Mesodermal cell (in vitro differentiated cells): ENCODE measurements at regions not wholly inside any gene's neighbourhood (a gene's known extent, or its start where the extent isn't known, plus 50 kb on each side); places are given as distances from the start of the nearest gene placed in this dataset.

Source experiments
- H3K27ac ChIP-seq: 2 replicates; pipeline ENCODE4 v1.7.0; 2013; ENCODE audit warnings: mild to moderate bottlenecking, low read depth, low read length, moderate library complexity; ENCODE audit not compliant: severe bottlenecking
- H3K36me3 ChIP-seq: 2 replicates; pipeline ENCODE4 v1.7.1; 2013; ENCODE audit warnings: mild to moderate bottlenecking, low read length, moderate library complexity; ENCODE audit not compliant: control insufficient read depth, insufficient read depth
- H3K4me1 ChIP-seq: one replicate; pipeline ENCODE4 v1.7.1; 2013; ENCODE audit warnings: mild to moderate bottlenecking, low read length; ENCODE audit not compliant: insufficient read depth, control insufficient read depth, poor library complexity, severe bottlenecking
- H3K4me3 ChIP-seq: 2 replicates; pipeline ENCODE4 v1.7.0; 2013; ENCODE audit warnings: low read length, control low read depth, mild to moderate bottlenecking; ENCODE audit not compliant: insufficient read depth, poor library complexity, severe bottlenecking; ENCODE audit errors: extremely low read depth
- H3K9me3 ChIP-seq: 2 replicates; pipeline ENCODE4 v1.7.1; 2013; ENCODE audit warnings: mild to moderate bottlenecking, low read length, moderate library complexity; ENCODE audit not compliant: control insufficient read depth
- WGBS, 2 experiments: methylation state at CpG; one replicate each; pipeline ENCODE4 v1.1.5; 2013; ENCODE audit warnings: missing lambda C conversion rate in 2 of 2; ENCODE audit not compliant: insufficient coverage in 2 of 2; 5-methylcytosine and 5-hydroxymethylcytosine counted together

DNA sequence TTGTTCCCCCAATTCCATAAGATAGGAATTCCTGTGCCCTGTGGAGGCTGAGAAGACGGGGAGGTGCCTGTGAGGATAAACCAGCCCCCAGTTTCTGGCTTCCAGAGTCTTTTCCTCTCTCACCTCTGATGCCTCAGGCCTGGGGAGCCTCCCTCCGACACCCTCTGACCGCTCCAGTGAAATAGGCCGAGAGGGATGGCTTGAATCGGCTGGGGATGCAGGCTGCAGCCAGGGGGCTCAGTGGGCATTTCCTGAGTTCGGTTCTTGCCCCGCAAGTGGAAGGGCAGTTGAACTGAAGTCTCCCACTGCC, 339.4 kb downstream of the SEC14L1 start:
- Histone ChIP-seq H3K4me3 (no peak overlapping the region), H3K36me3 (peaks cover 55% of the 10 kb centered on the region), H3K27ac (peak overlapping the region; percentile 77), H3K9me3 (no peaks in the 10 kb centered on the region), H3K4me1 (peaks cover 60% of the 10 kb centered on the region)
- 57 to 62% methylated on average over 6 to 7 of the region's 7 CpGs for WGBS, 2 experiments

DNA sequence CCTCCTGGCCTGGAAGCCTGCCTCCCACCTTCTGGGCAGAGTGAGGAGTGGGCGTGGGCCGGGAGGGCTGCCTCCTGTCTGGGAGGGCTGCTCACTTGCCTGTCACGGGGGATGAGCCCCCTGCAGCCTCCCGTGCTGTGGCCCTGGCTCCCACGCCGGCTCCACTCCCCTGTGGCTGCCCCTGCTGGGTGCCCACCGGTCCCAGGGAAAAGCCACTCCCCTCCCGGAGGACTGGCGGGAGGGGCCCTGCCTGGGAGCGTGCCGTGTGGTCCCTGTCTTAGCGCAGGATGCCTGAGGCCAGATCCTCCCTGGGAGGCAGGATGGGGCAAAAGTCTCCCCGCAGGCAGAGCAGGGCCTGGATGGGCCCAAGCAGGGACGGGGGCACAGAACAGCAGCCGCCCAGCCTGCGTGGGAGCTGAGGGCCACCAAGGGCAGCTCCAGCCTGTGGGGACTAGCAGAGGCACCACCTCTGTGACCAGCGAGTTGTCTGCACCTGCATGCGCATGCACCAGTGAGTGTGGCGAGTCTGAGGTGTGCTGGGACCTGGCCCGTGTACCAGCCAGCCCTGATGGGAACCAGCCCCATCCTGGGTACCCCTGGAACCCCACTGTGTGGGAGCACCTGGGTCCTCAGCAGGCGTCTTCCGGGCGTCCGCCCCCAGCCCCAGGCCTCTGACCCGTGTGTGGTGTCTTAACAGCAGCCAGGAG, 339.9 kb downstream of the SEC14L1 start:
- Histone ChIP-seq H3K27ac (peak overlapping the region; percentile 77), H3K9me3 (no peaks in the 10 kb centered on the region), H3K4me3 (no peak overlapping the region), H3K4me1 (peaks cover 56% of the 10 kb centered on the region), H3K36me3 (peaks cover 60% of the 10 kb centered on the region)
- 72 to 78% methylated on average over 20 to 23 of the region's 25 CpGs for WGBS, 2 experiments

DNA sequence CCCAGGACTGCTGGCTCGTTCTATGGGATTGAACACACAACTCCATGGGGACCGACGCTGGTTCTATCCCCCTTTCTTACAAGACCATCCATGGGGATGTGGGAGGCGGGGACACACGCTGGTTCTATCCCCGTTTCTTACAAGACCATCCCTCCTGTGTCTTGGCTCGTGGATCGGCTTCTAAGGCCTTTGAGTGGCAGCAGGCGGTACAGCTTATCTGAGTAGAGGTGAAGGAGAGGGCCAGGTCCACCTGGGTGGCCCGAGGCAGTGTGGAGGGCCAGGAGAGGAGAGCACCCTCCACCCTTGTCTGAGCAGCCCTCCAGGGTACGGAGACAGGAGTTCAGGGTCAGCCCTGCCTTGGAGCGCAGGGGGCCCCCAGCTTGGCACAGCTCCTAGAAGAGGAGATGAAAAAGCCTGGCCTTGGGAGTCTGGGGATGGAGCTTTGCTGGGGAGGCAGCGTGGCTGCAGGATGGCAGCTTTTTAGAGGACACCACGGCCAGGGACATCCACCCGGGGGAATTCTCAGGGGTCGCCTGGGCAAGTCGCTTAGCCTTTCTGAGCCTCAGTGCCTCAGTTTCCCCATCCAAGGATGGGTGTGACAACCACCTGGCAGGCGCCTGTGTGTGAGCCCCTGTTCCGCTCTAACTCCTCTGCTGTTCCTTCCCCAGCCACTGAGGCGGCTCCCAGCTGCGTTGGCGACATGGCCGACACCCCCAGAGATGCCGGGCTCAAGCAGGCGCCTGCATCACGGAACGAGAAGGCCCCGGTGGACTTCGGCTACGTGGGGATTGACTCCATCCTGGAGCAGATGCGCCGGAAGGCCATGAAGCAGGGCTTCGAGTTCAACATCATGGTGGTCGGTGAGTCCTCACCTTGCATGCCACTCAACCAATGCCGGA, 341.0 kb downstream of the SEC14L1 start:
- no peak overlapping the region for H3K27ac ChIP-seq
- peaks cover 65% of the 10 kb centered on the region for H3K36me3 ChIP-seq
- H3K4me1 ChIP-seq = peaks cover 45% of the 10 kb centered on the region
- WGBS, 2 experiments = 95 to 97% methylated on average over 34 to 35 of the region's 35 CpGs
- H3K4me3 ChIP-seq = no peak overlapping the region
- no peaks in the 10 kb centered on the region for H3K9me3 ChIP-seq

DNA sequence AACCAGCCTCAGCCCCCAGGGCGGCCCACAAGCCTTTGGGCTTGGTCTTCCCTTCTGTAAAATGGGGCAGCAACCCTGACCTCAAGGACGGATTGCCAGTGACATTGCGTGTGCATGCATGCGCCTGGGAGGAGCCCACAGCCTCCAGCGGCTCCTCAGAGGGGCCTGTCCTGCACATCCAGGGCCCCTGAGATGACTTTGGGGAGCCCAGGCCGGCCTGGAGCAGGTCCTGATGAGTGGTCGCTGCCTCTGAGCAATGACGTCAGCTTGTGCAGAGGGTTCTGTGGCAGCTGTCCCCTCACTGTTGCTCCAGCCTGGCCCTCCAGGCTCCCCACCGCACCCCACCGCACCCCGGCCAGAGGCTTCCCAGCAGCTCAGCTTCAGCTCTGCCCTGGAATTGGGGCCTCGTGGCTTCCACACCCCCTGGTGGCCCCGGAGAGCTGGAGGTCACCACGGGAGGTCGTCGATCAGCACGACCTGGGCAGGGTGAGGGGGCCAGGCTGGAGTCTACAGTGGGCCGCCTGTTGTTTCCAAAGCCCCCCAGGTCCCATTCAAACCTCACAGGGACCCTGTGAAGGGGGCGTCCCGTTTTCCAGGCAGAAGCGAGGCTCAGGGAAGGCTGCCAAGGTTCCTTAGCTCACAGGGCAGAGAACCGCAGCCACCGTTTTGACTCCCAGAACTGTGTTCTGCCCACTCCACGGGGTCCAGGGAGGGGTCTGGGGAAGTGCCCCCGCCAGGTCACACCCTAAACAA, 341.8 kb downstream of the SEC14L1 start:
- Histone ChIP-seq H3K9me3 (no peaks in the 10 kb centered on the region), H3K4me1 (peaks cover 37% of the 10 kb centered on the region), H3K27ac (no peak overlapping the region), H3K4me3 (no peak overlapping the region), H3K36me3 (peaks cover 72% of the 10 kb centered on the region)
- WGBS, 2 experiments = 94 to 96% methylated on average over 24 to 25 of the region's 25 CpGs

DNA sequence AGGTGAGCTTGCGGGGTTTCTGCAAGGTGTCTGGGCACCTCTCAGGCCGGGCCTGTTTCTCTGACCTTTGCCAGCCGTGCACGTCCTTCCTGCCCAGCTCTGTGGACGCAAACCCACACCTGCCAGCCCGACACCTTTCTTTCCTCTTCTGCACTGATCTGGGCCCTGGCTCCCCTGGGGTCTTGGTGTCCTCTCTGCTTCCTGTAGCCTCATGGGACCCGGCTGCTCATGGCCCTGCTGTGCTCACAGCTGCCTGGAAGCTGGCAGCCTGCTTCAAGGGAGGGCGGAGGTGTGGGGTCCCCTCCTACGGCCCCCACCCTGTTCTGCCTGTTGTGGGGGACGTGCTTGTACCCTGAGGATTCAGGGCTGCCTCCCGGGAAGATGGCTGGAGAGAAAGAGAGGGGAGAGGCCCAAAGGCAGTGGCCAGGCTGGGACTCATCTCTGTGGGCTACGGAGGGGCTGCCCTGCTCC, 342.4 kb downstream of the SEC14L1 start:
- H3K36me3 ChIP-seq = peaks cover 73% of the 10 kb centered on the region
- H3K4me3 ChIP-seq = no peak overlapping the region
- H3K9me3 ChIP-seq = no peaks in the 10 kb centered on the region
- peaks cover 31% of the 10 kb centered on the region for H3K4me1 ChIP-seq
- no peak overlapping the region for H3K27ac ChIP-seq
- WGBS, 2 experiments = 95 to 98% methylated on average over 12 of the region's 12 CpGs

DNA sequence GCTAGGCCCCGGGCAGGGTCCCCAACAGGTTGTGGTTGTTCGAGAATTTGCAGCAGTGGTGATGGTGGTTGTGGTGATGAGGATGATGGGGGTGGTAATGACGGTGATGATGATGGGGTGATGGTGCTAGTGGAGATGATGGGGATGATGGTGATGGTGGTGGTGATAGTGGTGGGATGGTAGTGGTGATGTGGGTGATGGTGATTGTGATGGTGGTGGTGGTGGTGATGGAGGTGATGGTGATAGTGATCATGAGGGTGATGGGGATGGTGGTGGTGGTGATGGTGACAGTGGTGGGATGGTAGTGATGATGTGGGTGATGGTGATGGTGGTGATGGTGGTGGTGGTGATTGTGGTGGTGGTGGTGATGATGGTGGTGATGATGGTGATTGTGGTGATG, 343.3 kb downstream of the SEC14L1 start:
- peaks cover 21% of the 10 kb centered on the region for H3K4me1 ChIP-seq
- H3K27ac ChIP-seq = no peak overlapping the region
- H3K9me3 ChIP-seq = no peaks in the 10 kb centered on the region
- peaks cover 80% of the 10 kb centered on the region for H3K36me3 ChIP-seq
- 100% methylated on average over 3 of the region's 3 CpGs for WGBS, 2 experiments
- no peak overlapping the region for H3K4me3 ChIP-seq

DNA sequence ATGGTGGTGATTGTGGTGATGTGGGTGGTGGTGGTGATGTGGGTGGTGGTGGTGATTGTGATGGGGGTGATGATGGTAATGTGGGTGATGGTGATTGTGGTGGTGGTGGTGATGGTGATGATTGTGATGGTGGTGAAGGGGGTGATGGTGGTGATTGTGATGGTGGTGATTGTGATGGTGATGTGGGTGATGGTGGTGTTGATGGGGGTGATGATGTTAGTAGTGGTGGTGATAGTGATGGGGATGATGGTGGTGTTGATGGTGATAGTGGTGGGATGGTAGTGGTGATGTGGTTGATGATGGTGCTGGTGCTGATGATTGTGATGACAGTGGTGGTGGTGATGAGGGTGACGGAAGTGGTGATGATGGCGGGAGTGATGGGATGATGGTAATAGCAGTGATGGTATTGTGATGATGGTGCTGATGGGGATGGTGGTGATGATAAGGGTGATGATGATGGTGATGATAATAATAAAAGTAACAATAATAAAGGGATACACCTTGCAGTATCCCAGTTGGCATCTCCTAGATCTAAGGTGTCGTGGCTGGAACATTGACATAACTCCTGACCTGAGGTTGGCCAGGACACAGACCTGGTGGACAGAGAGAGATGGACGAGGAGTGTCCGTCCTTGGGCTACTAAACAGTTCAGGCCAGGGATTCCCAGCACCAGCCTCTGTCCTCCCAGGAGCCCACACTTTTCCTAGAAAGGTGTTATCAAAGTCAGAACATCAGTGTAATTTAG, 344.5 kb downstream of the SEC14L1 start:
- H3K27ac ChIP-seq = no peak overlapping the region
- peaks cover 10% of the 10 kb centered on the region for H3K4me1 ChIP-seq

DNA sequence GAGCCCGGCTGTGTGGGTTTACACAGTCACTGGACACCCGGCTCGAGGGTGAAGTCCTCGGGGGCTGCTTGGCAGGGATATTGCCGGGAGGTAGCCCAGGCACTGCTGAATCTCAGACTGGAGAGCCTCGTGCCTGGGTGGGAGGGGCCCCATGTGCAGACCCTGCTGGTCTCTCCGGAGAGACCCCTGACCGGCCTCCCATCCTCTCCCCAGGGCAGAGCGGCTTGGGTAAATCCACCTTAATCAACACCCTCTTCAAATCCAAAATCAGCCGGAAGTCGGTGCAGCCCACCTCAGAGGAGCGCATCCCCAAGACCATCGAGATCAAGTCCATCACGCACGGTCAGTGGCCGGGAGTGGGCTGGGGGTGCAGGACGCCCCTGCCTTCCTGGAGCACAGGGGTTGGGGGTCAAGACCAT, 346.5 kb downstream of the SEC14L1 start:
- WGBS, 2 experiments = 97 to 98% methylated on average over 16 to 17 of the region's 17 CpGs
- H3K36me3 ChIP-seq = peaks cover 92% of the 10 kb centered on the region

More for the DNA sequence above, 344.5 kb downstream of the SEC14L1 start:
- WGBS, 2 experiments = 100% methylated on average over 3 of the region's 5 CpGs
- no peaks in the 10 kb centered on the region for H3K9me3 ChIP-seq
- H3K4me3 ChIP-seq = no peak overlapping the region
- peaks cover 91% of the 10 kb centered on the region for H3K36me3 ChIP-seq

DNA sequence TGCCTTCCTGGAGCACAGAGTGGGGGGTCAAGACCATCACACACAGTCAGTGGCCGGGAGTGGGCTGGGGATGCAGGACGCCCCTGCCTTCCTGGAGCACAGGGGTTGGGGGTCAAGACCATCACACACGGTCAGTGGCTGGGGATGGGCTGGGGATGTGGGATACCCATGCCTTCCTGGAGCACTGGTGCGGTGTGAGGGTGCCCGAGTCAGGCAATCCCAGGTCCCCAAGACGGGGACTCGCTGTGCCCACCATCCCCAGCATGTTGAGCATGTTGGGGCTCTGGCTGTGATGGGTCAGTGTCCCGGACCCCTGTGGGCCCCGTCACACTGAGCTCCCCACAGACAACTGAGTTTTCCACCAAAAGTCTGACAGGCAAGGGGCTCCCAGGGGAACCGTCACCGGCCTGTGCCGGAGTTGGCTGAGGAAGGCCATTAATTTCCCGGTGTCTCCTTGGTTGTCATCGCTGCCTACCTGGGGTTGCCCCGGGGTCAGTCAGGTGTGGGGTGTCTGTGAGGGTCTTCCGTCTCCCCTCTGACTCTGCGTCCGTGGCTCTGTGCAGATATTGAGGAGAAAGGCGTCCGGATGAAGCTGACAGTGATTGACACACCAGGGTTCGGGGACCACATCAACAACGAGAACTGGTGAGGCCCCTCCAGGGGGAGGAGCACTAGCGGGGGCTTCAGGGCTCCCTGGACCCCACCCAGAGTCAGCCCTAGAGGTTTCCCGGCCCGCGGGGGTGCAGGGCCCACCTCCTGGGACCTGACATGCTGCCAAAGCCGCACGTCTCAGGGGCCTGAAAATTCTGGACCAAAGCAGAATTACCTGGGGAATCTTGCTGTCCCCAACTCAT, 347.1 kb downstream of the SEC14L1 start:
- Histone ChIP-seq H3K27ac (no peak overlapping the region), H3K9me3 (no peaks in the 10 kb centered on the region), H3K4me3 (no peak overlapping the region), H3K36me3 (peaks cover 92% of the 10 kb centered on the region), H3K4me1 (peaks cover 3% of the 10 kb centered on the region)
- WGBS, 2 experiments = 91% methylated on average over 21 to 24 of the region's 28 CpGs

More for the DNA sequence above, 346.5 kb downstream of the SEC14L1 start:
- H3K9me3 ChIP-seq = no peaks in the 10 kb centered on the region
- no peak overlapping the region for H3K4me3 ChIP-seq
- H3K4me1 ChIP-seq = no peaks in the 10 kb centered on the region
- H3K27ac ChIP-seq = no peak overlapping the region
